Body of pancreas (tissue), 4 donors: ENCODE measurements at regions not wholly inside any gene's neighbourhood (a gene's known extent, or its start where the extent isn't known, plus 50 kb on each side); places are given as distances from the start of the nearest gene placed in this dataset.

Experiments used
- ATAC-seq: fragments of 150-250 bp; one replicate; pipeline ENCODE4 v1.9.1; 2016
- DNase-seq, 4 donors: peaks; one replicate each; pipeline ENCODE4 v3.0.0-alpha.2; 2019
- H3K27ac ChIP-seq, 4 donors: fragments of 200-600 bp; sonication (generic); 1 replicate in 3 of 4; 2 replicates in 1 of 4; pipeline versions ENCODE4 v1.5.1 to v1.6.1; 2016 to 2019; ENCODE audit warnings: mild to moderate bottlenecking in 1 of 4, mixed read lengths in 1 of 4, moderate library complexity in 1 of 4
- H3K27me3 ChIP-seq, 2 donors: fragments of 200-600 bp; sonication (generic); one replicate each; pipeline ENCODE4 v1.6.0; 2016; ENCODE audit warnings: mild to moderate bottlenecking in 1 of 2
- H3K36me3 ChIP-seq, 2 donors: fragments of 200-600 bp; sonication (generic); replicated peaks in 1 of 2; 2 replicates each; pipeline ENCODE4 v1.5.1; 2016; ENCODE audit warnings: low read depth in 2 of 2; ENCODE audit not compliant: insufficient read depth in 1 of 2
- H3K4me1 ChIP-seq: fragments of 200-600 bp; sonication (generic); one replicate; pipeline ENCODE4 v1.6.0; 2016
- H3K4me3 ChIP-seq, 2 donors: fragments of 200-600 bp; sonication (generic); 1 replicate in 1 of 2; 2 replicates in 1 of 2; pipeline ENCODE4 v1.5.1; 2016 to 2019
- H3K9me3 ChIP-seq, 3 donors: fragments of 200-600 bp; sonication (generic); 1 replicate in 2 of 3; 2 replicates in 1 of 3; pipeline ENCODE4 v1.5.1; 2016
- CTCF ChIP-seq, 7 experiments: fragments of 450-650 bp in 4 of 7; fragments of 200-600 bp in 3 of 7; sonication (generic) in 3 of 7; IDR thresholded peaks; one replicate each; pipeline ENCODE4 v1.5.1; 2016 to 2019; ENCODE audit warnings: antibody characterized with exemption in 7 of 7
- POLR2A ChIP-seq, 3 donors: fragments of 450-650 bp; IDR thresholded peaks; one replicate each; pipeline ENCODE4 v1.6.1; 2016; ENCODE audit warnings: antibody characterized with exemption in 3 of 3, mild to moderate bottlenecking in 2 of 3
- WGBS, 2 donors: methylation state at CpG; one replicate each; pipeline ENCODE4 v1.1.5; 2017; 5-methylcytosine and 5-hydroxymethylcytosine counted together
- intact Hi-C: fragments of 100-400 bp; cut with DNase I; formaldehyde crosslinking; loops from one replicate; pipeline ENCODE4 v1.15.1; 2023

GRCh38 chr2:216802516-216803215 is 57.2 kb downstream of the TNP1 start:
- Histone ChIP-seq H3K36me3 (no peaks in the 10 kb centered on the region), H3K9me3 (no peaks in the 10 kb centered on the region), H3K4me3 (no peak overlapping the region), H3K27me3 (no peaks in the 10 kb centered on the region), H3K27ac (no peak overlapping the region), H3K4me1 (no peaks in the 10 kb centered on the region)
- TF ChIP-seq POLR2A (IDR thresholded peaks at IDR 0.05) (no peak), CTCF (IDR thresholded peaks at IDR 0.05) (no peak)
- intact Hi-C loops: no loop called here
- ATAC-seq: no peak
- 86 to 90% methylated on average over 10 of the region's 10 CpGs for WGBS, 2 donors
- DNase-seq: no peak

GRCh38 chr2:216800836-216801235 is 59.0 kb downstream of the TNP1 start:
- H3K27me3 ChIP-seq: no peaks in the 10 kb centered on the region
- 62 to 70% methylated on average over 3 of the region's 3 CpGs for WGBS, 2 donors
- DNase-seq: no peak
- H3K27ac ChIP-seq: no peak overlapping the region
- H3K4me3 ChIP-seq: no peak overlapping the region
- H3K4me1 ChIP-seq: no peaks in the 10 kb centered on the region
- intact Hi-C loops: no loop called here
- no peaks in the 10 kb centered on the region for H3K9me3 ChIP-seq
- TF ChIP-seq CTCF (IDR thresholded peaks at IDR 0.05): no peak
- TF ChIP-seq POLR2A (IDR thresholded peaks at IDR 0.05): no peak
- no peaks in the 10 kb centered on the region for H3K36me3 ChIP-seq
- no peak for ATAC-seq

GRCh38 chr2:216799873-216800431 is 59.9 kb downstream of the TNP1 start:
- Histone ChIP-seq H3K4me3 (no peak overlapping the region), H3K4me1 (no peaks in the 10 kb centered on the region), H3K9me3 (no peaks in the 10 kb centered on the region), H3K27ac (no peak overlapping the region), H3K27me3 (no peaks in the 10 kb centered on the region), H3K36me3 (no peaks in the 10 kb centered on the region)
- intact Hi-C loops: no loop called here
- DNase-seq: peak in 1 of 4 donors; percentile 20
- 87 to 90% methylated on average over 3 of the region's 3 CpGs for WGBS, 2 donors
- ATAC-seq: peak; percentile 48
- TF ChIP-seq POLR2A (IDR thresholded peaks at IDR 0.05) (no peak), CTCF (IDR thresholded peaks at IDR 0.05) (no peak)

- DNase-seq (no peak), ATAC-seq (no peak)
- intact Hi-C loops: no loop called here
- Histone ChIP-seq H3K36me3 (no peaks in the 10 kb centered on the region), H3K4me1 (no peaks in the 10 kb centered on the region), H3K27me3 (no peaks in the 10 kb centered on the region), H3K4me3 (no peak overlapping the region), H3K9me3 (no peaks in the 10 kb centered on the region), H3K27ac (no peak overlapping the region)
- TF ChIP-seq POLR2A (IDR thresholded peaks at IDR 0.05): no peak
- no peak for TF ChIP-seq CTCF (IDR thresholded peaks at IDR 0.05)
- WGBS, 2 donors: 60 to 70% methylated on average over 10 of the region's 10 CpGs
These were observed 63.6 kb downstream of the TNP1 start for GRCh38 chr2:216796115-216796840.
